ENCODE measurements at regions not wholly inside any gene's neighbourhood (a gene's known extent, or its start where the extent isn't known, plus 50 kb on each side); places are given as distances from the start of the nearest gene placed in this dataset.

DNA sequence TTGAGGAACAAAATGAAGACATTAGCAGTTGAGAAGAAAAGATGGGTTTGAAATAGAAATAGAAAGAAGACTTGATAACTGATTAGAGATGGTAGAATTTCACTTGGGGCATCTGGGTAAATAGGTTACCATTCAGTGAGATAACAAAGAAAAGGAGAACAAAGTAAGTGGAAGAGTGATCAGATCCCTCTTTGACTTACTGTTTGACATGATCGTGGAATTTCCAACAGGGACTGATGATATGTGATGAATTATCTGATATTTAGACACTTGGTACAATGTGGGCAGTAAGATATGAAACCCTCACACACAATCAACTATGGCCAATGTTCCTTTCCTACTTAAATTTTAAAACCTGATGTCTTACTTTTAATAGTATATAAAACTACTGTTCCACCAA, 70.1 kb upstream of the STARD4 start:
- DNase-seq: no peak
- no peak overlapping the region for H3K4me2 ChIP-seq
- no peak overlapping the region for H2AFZ ChIP-seq (ENCODE audit: low read depth)
- no peaks in the 10 kb centered on the region for H4K20me1 ChIP-seq (ENCODE audit: insufficient read depth)
- no peaks in the 10 kb centered on the region for H3K9me3 ChIP-seq
- H3K4me3 ChIP-seq (ENCODE audit: low read depth in 2 of 2, low read length in 1 of 2): no peak overlapping the region
- no peak for TF ChIP-seq NRF1 (IDR thresholded peaks at IDR 0.05; ENCODE audit: low read depth, low read length)
- TF ChIP-seq ELF1 (IDR thresholded peaks at IDR 0.05): no peak
- TF ChIP-seq RCOR1 (IDR thresholded peaks at IDR 0.05; ENCODE audit: low read length): no peak
- TF ChIP-seq RAD21 (IDR thresholded peaks at IDR 0.05; ENCODE audit: low read length): no peak
- TF ChIP-seq MEF2A (IDR thresholded peaks at IDR 0.05; ENCODE audit: borderline replicate concordance, low read depth): no peak
- no peak for TF ChIP-seq NFIC (IDR thresholded peaks at IDR 0.05; ENCODE audit: borderline replicate concordance)
- no peak for TF ChIP-seq TEAD4 (IDR thresholded peaks at IDR 0.05; ENCODE audit: borderline replicate concordance, insufficient read depth)
- no peaks in the 10 kb centered on the region for H3K79me2 ChIP-seq (ENCODE audit: insufficient read depth)
- H3K27me3 ChIP-seq (ENCODE audit: insufficient read depth): no peaks in the 10 kb centered on the region
- H3K27ac ChIP-seq (ENCODE audit: low read depth in 2 of 2, low read length in 1 of 2): peak overlapping the region; percentile 67 to 82; a peak in 3 of 4 replicates
- WGBS (ENCODE audit: low lambda C conversion rate): 75% methylated on average over 1 of the region's 1 CpG
- H3K4me1 ChIP-seq (ENCODE audit: control insufficient read depth in 1 of 2, insufficient read depth in 2 of 2, low read depth in 1 of 2, low read length in 1 of 2): peaks cover 0 to 15% of the 10 kb centered on the region in 2 experiments; a peak in 3 of 4 replicates
- peaks cover 28% of the 10 kb centered on the region for H3F3A ChIP-seq (replicated peaks; ENCODE audit: insufficient read depth)
- H3K9me2 ChIP-seq: no peaks in the 10 kb centered on the region
- no peaks in the 10 kb centered on the region for H3K36me3 ChIP-seq (replicated peaks in 1 of 2; ENCODE audit: control insufficient read depth in 1 of 2, insufficient read depth in 2 of 2, low read length in 1 of 2)
- ChIA-PET CTCF (no interaction called here), POLR2A (no interaction called here)
- H3K9ac ChIP-seq: no peak overlapping the region

DNA sequence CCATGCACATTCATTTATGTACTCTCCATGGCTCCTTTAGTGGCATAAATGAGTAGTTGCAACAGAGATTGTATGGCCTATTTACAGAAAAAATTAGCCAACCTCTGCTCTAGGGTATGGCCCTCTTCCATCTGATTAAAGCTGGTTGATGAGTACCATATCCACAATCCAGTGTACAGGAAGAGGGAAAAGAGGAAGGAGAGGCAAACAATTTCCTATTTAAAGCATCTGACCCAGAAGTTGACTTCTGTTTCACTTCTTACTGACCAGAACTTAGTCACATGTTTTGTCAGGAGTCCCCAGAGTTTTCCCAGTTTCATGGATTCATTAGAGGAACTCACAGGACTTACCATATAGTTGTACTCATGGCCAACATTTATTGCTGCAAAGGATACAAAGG, 68.6 kb upstream of the STARD4 start:
- Histone ChIP-seq H4K20me1 (ENCODE audit: insufficient read depth) (no peaks in the 10 kb centered on the region), H3K4me2 (no peak overlapping the region)
- CTCF ChIA-PET: interaction anchor here (0.6 kb wide), 1 partner anchor 802 kb away, joined by 4 read pairs; no protein-coding TSS in a partner anchor

DNA sequence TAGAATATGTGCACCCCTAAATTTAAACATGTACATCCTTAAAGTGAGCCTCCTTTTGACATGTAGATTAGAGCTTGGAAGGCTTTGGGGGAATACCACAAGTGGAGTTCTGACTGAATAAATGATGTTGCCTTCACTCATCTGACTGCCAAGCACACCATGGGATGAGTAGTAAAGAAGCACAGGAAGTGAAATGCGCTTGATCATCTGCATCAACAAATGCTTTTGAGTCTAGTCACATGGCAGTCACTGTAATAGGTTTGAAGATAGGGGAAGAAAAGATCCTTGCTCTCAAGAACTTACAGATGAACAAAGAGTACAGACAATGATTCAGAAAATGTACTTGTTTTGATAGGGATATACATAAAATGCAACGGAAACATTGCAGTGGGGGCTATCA, 62.0 kb upstream of the STARD4 start:
- Histone ChIP-seq H3K9me3 (no peaks in the 10 kb centered on the region), H3K79me2 (ENCODE audit: insufficient read depth) (no peaks in the 10 kb centered on the region), H4K20me1 (ENCODE audit: insufficient read depth) (no peaks in the 10 kb centered on the region), H3K4me2 (no peak overlapping the region), H3K36me3 (replicated peaks in 1 of 2; ENCODE audit: control insufficient read depth in 1 of 2, insufficient read depth in 2 of 2, low read length in 1 of 2) (no peaks in the 10 kb centered on the region), H3F3A (replicated peaks; ENCODE audit: insufficient read depth) (no peaks in the 10 kb centered on the region), H3K4me1 (ENCODE audit: control insufficient read depth in 1 of 2, insufficient read depth in 2 of 2, low read depth in 1 of 2, low read length in 1 of 2) (no peaks in the 10 kb centered on the region), H3K9me2 (no peaks in the 10 kb centered on the region), H3K4me3 (ENCODE audit: low read depth in 2 of 2, low read length in 1 of 2) (no peak overlapping the region), H3K27ac (ENCODE audit: low read depth in 2 of 2, low read length in 1 of 2) (no peak overlapping the region), H3K9ac (no peak overlapping the region), H2AFZ (ENCODE audit: low read depth) (no peak overlapping the region), H3K27me3 (ENCODE audit: insufficient read depth) (no peaks in the 10 kb centered on the region)
- POLR2A ChIA-PET: no interaction called here
- CTCF ChIA-PET: no interaction called here
- 74% methylated on average over 2 of the region's 2 CpGs for whole genome bisulfite sequencing (ENCODE audit: low lambda C conversion rate)
- no peak for DNase-seq
- TF ChIP-seq SMC3 (IDR thresholded peaks at IDR 0.05; ENCODE audit: low read depth, low read length) (no peak), MXI1 (IDR thresholded peaks at IDR 0.05; ENCODE audit: low read depth, low read length) (no peak), NFIC (IDR thresholded peaks at IDR 0.05; ENCODE audit: borderline replicate concordance) (no peak), FOXM1 (IDR thresholded peaks at IDR 0.05; ENCODE audit: low read depth) (no peak), FOXJ3 (CRISPR knock-in tag; IDR thresholded peaks at IDR 0.05) (no peak)
- TF ChIP-seq, protein P1, sequence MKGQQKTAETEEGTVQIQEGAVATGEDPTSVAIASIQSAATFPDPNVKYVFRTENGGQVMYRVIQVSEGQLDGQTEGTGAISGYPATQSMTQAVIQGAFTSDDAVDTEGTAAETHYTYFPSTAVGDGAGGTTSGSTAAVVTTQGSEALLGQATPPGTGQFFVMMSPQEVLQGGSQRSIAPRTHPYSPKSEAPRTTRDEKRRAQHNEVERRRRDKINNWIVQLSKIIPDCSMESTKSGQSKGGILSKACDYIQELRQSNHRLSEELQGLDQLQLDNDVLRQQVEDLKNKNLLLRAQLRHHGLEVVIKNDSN (IDR thresholded peaks at IDR 0.05; ENCODE audit: borderline replicate concordance, low read depth): no peak
- TF ChIP-seq, protein P2, sequence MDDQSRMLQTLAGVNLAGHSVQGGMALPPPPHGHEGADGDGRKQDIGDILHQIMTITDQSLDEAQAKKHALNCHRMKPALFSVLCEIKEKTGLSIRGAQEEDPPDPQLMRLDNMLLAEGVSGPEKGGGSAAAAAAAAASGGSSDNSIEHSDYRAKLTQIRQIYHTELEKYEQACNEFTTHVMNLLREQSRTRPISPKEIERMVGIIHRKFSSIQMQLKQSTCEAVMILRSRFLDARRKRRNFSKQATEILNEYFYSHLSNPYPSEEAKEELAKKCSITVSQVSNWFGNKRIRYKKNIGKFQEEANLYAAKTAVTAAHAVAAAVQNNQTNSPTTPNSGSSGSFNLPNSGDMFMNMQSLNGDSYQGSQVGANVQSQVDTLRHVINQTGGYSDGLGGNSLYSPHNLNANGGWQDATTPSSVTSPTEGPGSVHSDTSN (IDR thresholded peaks at IDR 0.05): no peak
- TF ChIP-seq, protein P3, sequence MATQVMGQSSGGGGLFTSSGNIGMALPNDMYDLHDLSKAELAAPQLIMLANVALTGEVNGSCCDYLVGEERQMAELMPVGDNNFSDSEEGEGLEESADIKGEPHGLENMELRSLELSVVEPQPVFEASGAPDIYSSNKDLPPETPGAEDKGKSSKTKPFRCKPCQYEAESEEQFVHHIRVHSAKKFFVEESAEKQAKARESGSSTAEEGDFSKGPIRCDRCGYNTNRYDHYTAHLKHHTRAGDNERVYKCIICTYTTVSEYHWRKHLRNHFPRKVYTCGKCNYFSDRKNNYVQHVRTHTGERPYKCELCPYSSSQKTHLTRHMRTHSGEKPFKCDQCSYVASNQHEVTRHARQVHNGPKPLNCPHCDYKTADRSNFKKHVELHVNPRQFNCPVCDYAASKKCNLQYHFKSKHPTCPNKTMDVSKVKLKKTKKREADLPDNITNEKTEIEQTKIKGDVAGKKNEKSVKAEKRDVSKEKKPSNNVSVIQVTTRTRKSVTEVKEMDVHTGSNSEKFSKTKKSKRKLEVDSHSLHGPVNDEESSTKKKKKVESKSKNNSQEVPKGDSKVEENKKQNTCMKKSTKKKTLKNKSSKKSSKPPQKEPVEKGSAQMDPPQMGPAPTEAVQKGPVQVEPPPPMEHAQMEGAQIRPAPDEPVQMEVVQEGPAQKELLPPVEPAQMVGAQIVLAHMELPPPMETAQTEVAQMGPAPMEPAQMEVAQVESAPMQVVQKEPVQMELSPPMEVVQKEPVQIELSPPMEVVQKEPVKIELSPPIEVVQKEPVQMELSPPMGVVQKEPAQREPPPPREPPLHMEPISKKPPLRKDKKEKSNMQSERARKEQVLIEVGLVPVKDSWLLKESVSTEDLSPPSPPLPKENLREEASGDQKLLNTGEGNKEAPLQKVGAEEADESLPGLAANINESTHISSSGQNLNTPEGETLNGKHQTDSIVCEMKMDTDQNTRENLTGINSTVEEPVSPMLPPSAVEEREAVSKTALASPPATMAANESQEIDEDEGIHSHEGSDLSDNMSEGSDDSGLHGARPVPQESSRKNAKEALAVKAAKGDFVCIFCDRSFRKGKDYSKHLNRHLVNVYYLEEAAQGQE (IDR thresholded peaks at IDR 0.05; ENCODE audit: low read depth, low read length): no peak
- TF ChIP-seq, protein P4, sequence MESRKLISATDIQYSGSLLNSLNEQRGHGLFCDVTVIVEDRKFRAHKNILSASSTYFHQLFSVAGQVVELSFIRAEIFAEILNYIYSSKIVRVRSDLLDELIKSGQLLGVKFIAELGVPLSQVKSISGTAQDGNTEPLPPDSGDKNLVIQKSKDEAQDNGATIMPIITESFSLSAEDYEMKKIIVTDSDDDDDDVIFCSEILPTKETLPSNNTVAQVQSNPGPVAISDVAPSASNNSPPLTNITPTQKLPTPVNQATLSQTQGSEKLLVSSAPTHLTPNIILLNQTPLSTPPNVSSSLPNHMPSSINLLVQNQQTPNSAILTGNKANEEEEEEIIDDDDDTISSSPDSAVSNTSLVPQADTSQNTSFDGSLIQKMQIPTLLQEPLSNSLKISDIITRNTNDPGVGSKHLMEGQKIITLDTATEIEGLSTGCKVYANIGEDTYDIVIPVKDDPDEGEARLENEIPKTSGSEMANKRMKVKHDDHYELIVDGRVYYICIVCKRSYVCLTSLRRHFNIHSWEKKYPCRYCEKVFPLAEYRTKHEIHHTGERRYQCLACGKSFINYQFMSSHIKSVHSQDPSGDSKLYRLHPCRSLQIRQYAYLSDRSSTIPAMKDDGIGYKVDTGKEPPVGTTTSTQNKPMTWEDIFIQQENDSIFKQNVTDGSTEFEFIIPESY (IDR thresholded peaks at IDR 0.05; ENCODE audit: borderline replicate concordance, low read depth): no peak

More for the DNA sequence above, 68.6 kb upstream of the STARD4 start:
- H3K4me1 ChIP-seq (ENCODE audit: control insufficient read depth in 1 of 2, insufficient read depth in 2 of 2, low read depth in 1 of 2, low read length in 1 of 2): peaks cover 0 to 15% of the 10 kb centered on the region in 2 experiments; a peak in 3 of 4 replicates
- H3K36me3 ChIP-seq (replicated peaks in 1 of 2; ENCODE audit: control insufficient read depth in 1 of 2, insufficient read depth in 2 of 2, low read length in 1 of 2): no peaks in the 10 kb centered on the region
- H3F3A ChIP-seq (replicated peaks; ENCODE audit: insufficient read depth): peaks cover 28% of the 10 kb centered on the region
- H3K27me3 ChIP-seq (ENCODE audit: insufficient read depth): no peaks in the 10 kb centered on the region
- no peak overlapping the region for H3K9ac ChIP-seq
- no peaks in the 10 kb centered on the region for H3K9me3 ChIP-seq
- no peak overlapping the region for H2AFZ ChIP-seq (ENCODE audit: low read depth)
- TF ChIP-seq GATA2 (CRISPR knock-in tag; IDR thresholded peaks at IDR 0.05) (no peak), RXRA (IDR thresholded peaks at IDR 0.05; ENCODE audit: borderline replicate concordance, low read depth) (no peak), POLR2AphosphoS5 (IDR thresholded peaks at IDR 0.05; ENCODE audit: low read depth, low read length) (no peak), EZH2phosphoT487 (IDR thresholded peaks at IDR 0.05; ENCODE audit: borderline replicate concordance, low read depth) (no peak), MEF2A (IDR thresholded peaks at IDR 0.05; ENCODE audit: borderline replicate concordance, low read depth) (no peak), RCOR1 (IDR thresholded peaks at IDR 0.05; ENCODE audit: low read length) (no peak)
- H3K9me2 ChIP-seq: no peaks in the 10 kb centered on the region
- no peak overlapping the region for H3K4me3 ChIP-seq (ENCODE audit: low read depth in 2 of 2, low read length in 1 of 2)
- no peak for DNase-seq
- H3K79me2 ChIP-seq (ENCODE audit: insufficient read depth): no peaks in the 10 kb centered on the region
- no peak overlapping the region for H3K27ac ChIP-seq (ENCODE audit: low read depth in 2 of 2, low read length in 1 of 2)
- POLR2A ChIA-PET: no interaction called here
